ENCODE measurements at regions not wholly inside any gene's neighbourhood (a gene's known extent, or its start where the extent isn't known, plus 50 kb on each side); places are given as distances from the start of the nearest gene placed in this dataset.

DNA sequence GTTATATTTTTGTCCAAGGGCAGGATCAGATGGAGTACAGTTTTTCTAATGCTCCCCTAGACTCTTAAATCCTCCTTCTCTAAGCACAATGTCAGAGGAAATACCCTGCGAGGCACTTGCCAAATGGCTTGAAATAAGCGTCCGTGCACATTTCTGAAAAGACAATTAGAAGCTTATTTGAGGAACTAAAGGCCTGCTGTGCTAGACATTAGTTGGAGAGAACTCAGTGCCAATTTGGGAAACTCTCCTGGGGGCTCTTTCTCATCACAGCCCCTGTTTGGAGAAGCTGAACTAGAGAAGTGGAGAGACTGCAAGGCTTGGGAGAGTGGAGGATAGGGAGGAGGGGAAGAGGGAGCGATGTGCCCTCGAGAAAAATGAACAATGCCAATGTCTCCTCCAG, 247.6 kb upstream of the C2CD4B start:
- DNase-seq (ENCODE audit: low read depth in 1 of 2, low spot score in 1 of 2), result no peak
- Histone ChIP-seq H3K27me3 (ENCODE audit: insufficient read depth, poor library complexity, severe bottlenecking) (no peaks in the 10 kb centered on the region), H3K27ac (replicated peaks) (no peak overlapping the region), H3K4me3 (replicated peaks; ENCODE audit: insufficient read depth, low read length) (no peak overlapping the region)
- no peak for TF ChIP-seq SPI1 (IDR thresholded peaks at IDR 0.05; ENCODE audit: borderline replicate concordance, low read depth)
- TF ChIP-seq POLR2AphosphoS5 (IDR thresholded peaks at IDR 0.05; ENCODE audit: low read depth), result no peak
- TF ChIP-seq, protein P1, sequence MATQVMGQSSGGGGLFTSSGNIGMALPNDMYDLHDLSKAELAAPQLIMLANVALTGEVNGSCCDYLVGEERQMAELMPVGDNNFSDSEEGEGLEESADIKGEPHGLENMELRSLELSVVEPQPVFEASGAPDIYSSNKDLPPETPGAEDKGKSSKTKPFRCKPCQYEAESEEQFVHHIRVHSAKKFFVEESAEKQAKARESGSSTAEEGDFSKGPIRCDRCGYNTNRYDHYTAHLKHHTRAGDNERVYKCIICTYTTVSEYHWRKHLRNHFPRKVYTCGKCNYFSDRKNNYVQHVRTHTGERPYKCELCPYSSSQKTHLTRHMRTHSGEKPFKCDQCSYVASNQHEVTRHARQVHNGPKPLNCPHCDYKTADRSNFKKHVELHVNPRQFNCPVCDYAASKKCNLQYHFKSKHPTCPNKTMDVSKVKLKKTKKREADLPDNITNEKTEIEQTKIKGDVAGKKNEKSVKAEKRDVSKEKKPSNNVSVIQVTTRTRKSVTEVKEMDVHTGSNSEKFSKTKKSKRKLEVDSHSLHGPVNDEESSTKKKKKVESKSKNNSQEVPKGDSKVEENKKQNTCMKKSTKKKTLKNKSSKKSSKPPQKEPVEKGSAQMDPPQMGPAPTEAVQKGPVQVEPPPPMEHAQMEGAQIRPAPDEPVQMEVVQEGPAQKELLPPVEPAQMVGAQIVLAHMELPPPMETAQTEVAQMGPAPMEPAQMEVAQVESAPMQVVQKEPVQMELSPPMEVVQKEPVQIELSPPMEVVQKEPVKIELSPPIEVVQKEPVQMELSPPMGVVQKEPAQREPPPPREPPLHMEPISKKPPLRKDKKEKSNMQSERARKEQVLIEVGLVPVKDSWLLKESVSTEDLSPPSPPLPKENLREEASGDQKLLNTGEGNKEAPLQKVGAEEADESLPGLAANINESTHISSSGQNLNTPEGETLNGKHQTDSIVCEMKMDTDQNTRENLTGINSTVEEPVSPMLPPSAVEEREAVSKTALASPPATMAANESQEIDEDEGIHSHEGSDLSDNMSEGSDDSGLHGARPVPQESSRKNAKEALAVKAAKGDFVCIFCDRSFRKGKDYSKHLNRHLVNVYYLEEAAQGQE (IDR thresholded peaks at IDR 0.05; ENCODE audit: insufficient replicate concordance, low read depth), result no peak
- TF ChIP-seq GABPA (IDR thresholded peaks at IDR 0.05; ENCODE audit: low read depth), result no peak
- no peak for TF ChIP-seq CTCF (IDR thresholded peaks at IDR 0.05; ENCODE audit: insufficient read depth, low read length)

- no peak for TF ChIP-seq POLR2AphosphoS5 (IDR thresholded peaks at IDR 0.05; ENCODE audit: low read depth)
- no peak for TF ChIP-seq GABPA (IDR thresholded peaks at IDR 0.05; ENCODE audit: low read depth)
- TF ChIP-seq CTCF (IDR thresholded peaks at IDR 0.05; ENCODE audit: insufficient read depth, low read length), result no peak
- TF ChIP-seq, protein P1 (IDR thresholded peaks at IDR 0.05; ENCODE audit: insufficient replicate concordance, low read depth), result no peak
- no peak for TF ChIP-seq SPI1 (IDR thresholded peaks at IDR 0.05; ENCODE audit: borderline replicate concordance, low read depth)
- Histone ChIP-seq H3K27me3 (ENCODE audit: insufficient read depth, poor library complexity, severe bottlenecking) (no peaks in the 10 kb centered on the region), H3K27ac (replicated peaks) (no peak overlapping the region), H3K4me3 (replicated peaks; ENCODE audit: insufficient read depth, low read length) (no peak overlapping the region)
- no peak for DNase-seq (ENCODE audit: low read depth in 1 of 2, low spot score in 1 of 2)
Measured at GRCh38 chr15:62413153-62413552, 248.1 kb upstream of the C2CD4B start.

GRCh38 chr15:62413786-62414185, 248.7 kb upstream of the C2CD4B start:
- H3K27me3 ChIP-seq (ENCODE audit: insufficient read depth, poor library complexity, severe bottlenecking), result no peaks in the 10 kb centered on the region
- TF ChIP-seq SPI1 (IDR thresholded peaks at IDR 0.05; ENCODE audit: borderline replicate concordance, low read depth) (no peak), GABPA (IDR thresholded peaks at IDR 0.05; ENCODE audit: low read depth) (no peak), POLR2AphosphoS5 (IDR thresholded peaks at IDR 0.05; ENCODE audit: low read depth) (no peak)
- TF ChIP-seq, protein P1 (IDR thresholded peaks at IDR 0.05; ENCODE audit: insufficient replicate concordance, low read depth), result no peak
- no peak overlapping the region for H3K4me3 ChIP-seq (replicated peaks; ENCODE audit: insufficient read depth, low read length)
- H3K27ac ChIP-seq (replicated peaks), result no peak overlapping the region
- DNase-seq (ENCODE audit: low read depth in 1 of 2, low spot score in 1 of 2), result no peak
